HL-60 (cell line): ENCODE measurements at regions not wholly inside any gene's neighbourhood (a gene's known extent, or its start where the extent isn't known, plus 50 kb on each side); places are given as distances from the start of the nearest gene placed in this dataset.

Experiments
- DNase-seq, 2 experiments: peaks; one replicate each; pipeline ENCODE4 v3.0.0-alpha.2; 2010 to 2020; ENCODE audit warnings: low read depth in 1 of 2, low spot score in 1 of 2
- H3K27ac ChIP-seq: fragments of 250-450 bp; sonication (Bioruptor Pico); replicated peaks from 2 replicates; pipeline ENCODE4 v1.5.1; 2020; ENCODE audit warnings: mild to moderate bottlenecking, moderate library complexity
- H3K27me3 ChIP-seq: fragments of 250-450 bp; sonication (Bioruptor Pico); 2 replicates; pipeline ENCODE4 v1.5.1; 2021; ENCODE audit warnings: mild to moderate bottlenecking, moderate library complexity; ENCODE audit not compliant: insufficient read depth, poor library complexity, severe bottlenecking
- H3K4me3 ChIP-seq: replicated peaks from 2 replicates; pipeline ENCODE4 v1.5.1; 2011; ENCODE audit warnings: mild to moderate bottlenecking, control low read depth, low read length; ENCODE audit not compliant: insufficient read depth
- GABPA ChIP-seq: IDR thresholded peaks from 2 replicates; pipeline ENCODE4 v1.6.1; 2012; ENCODE audit warnings: low read depth
- POLR2AphosphoS5 ChIP-seq: IDR thresholded peaks from 2 replicates; pipeline ENCODE4 v1.6.1; 2012; ENCODE audit warnings: low read depth
- SPI1 ChIP-seq: IDR thresholded peaks from 2 replicates; pipeline ENCODE4 v1.6.1; 2012; ENCODE audit warnings: low read depth, mild to moderate bottlenecking, borderline replicate concordance
- TF ChIP-seq, protein P1 (sequence below): IDR thresholded peaks from one replicate; pipeline ENCODE4 v1.5.1; 2011; ENCODE audit warnings: low read length, control low read depth, inconsistent platforms; ENCODE audit not compliant: insufficient read depth
- TF ChIP-seq, protein P2 (sequence below): IDR thresholded peaks from 2 replicates; pipeline ENCODE4 v1.6.1; 2012; ENCODE audit warnings: low read depth; ENCODE audit not compliant: insufficient replicate concordance

DNA sequence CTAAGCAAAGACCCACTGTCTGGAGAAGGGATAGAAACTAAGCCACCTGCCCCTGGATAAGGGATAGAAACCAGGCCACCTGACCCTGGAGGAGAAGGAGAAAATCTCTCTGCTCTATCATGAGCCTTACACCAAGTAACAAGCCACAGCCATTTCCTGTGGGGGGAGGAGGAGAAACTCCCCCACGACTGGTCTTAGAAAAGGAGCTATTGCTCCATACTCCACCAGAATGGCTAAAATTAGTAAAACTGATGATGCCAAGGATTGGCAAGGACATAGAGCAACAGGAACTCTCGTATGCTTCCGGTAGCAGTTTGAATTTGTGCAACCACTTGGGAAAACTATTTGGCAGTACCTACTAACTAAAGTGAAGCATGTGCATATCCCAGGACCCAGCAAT lies 70.8 kb downstream of the ACTL7B start:
- DNase-seq: peak; percentile 82 to 89
- TF ChIP-seq POLR2AphosphoS5 (peak; percentile 76; the same call in 1 of the 2 replicates), SPI1 (no peak), GABPA (peak; percentile 17; the same call in 1 of the 2 replicates)
- Histone ChIP-seq H3K4me3 (no peak overlapping the region), H3K27ac (peak overlapping the region; percentile 69), H3K27me3 (no peaks in the 10 kb centered on the region)

DNA sequence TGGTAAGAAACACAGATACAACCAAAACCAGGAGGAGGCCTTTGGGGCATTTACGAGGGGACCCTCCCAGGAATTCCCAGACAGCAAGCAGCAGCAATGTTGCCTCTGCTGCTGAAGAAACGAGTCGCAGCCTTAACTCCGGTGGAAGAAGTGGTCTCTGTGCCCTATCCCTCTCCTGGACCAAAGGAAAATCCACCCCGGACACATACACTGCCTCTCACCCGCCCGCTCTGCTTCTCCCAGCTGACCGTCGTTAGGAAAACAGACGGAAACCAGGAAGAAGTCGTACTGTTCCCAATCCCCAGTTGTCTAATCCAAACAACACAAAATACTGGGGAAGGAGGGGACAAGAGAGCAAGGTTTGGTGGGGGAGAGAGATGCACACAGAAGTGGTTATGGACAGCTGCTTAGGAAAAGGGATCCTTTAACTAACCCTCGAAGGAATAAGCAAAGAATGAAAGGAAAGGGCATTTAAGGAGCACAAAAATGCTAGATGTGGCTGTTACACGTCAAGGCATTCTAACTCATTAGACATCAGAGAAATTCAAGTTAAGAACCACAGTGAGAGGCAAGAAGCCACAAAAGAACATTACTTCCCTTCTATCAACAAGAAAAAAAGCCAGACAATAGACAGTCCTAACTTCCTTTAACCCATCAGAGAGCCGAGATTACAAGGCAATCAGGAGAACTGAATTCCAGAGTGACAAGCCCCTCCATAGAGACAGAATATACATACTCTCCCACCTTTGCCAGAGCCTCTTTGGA lies 71.9 kb downstream of the ACTL7B start:
- no peak overlapping the region for H3K4me3 ChIP-seq
- peak in 1 of 2 experiments; percentile 17 for DNase-seq
- TF ChIP-seq GABPA: no peak
- TF ChIP-seq SPI1: 0 out of 2 replicates have a peak, but pooled peaks have one; percentile 5
- peak overlapping the region; percentile 28 for H3K27ac ChIP-seq
- H3K27me3 ChIP-seq: no peaks in the 10 kb centered on the region

DNA sequence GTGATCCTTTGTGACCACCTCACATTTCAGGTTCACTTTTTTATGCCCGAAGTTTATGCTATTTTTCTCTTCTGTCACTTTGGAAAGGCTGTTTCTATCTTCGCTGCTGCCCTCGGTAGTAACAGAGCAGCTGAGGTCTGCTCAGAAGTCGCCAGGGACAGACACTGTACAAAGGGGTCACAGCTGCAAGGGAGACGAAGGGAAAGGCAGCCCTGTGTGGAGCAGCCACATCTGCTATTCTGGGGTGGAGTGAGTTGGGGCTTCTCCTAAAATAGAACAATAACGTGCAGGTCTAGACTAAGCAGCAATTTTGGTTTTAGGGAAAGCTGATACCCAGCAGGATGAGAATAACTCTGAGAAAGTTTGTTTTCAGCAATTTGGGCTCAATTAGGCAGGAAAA lies 72.5 kb downstream of the ACTL7B start:
- DNase-seq: no peak
- H3K27ac ChIP-seq: no peak overlapping the region
- no peak overlapping the region for H3K4me3 ChIP-seq
- TF ChIP-seq, protein P1, sequence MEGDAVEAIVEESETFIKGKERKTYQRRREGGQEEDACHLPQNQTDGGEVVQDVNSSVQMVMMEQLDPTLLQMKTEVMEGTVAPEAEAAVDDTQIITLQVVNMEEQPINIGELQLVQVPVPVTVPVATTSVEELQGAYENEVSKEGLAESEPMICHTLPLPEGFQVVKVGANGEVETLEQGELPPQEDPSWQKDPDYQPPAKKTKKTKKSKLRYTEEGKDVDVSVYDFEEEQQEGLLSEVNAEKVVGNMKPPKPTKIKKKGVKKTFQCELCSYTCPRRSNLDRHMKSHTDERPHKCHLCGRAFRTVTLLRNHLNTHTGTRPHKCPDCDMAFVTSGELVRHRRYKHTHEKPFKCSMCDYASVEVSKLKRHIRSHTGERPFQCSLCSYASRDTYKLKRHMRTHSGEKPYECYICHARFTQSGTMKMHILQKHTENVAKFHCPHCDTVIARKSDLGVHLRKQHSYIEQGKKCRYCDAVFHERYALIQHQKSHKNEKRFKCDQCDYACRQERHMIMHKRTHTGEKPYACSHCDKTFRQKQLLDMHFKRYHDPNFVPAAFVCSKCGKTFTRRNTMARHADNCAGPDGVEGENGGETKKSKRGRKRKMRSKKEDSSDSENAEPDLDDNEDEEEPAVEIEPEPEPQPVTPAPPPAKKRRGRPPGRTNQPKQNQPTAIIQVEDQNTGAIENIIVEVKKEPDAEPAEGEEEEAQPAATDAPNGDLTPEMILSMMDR: no peak
- TF ChIP-seq, protein P2, sequence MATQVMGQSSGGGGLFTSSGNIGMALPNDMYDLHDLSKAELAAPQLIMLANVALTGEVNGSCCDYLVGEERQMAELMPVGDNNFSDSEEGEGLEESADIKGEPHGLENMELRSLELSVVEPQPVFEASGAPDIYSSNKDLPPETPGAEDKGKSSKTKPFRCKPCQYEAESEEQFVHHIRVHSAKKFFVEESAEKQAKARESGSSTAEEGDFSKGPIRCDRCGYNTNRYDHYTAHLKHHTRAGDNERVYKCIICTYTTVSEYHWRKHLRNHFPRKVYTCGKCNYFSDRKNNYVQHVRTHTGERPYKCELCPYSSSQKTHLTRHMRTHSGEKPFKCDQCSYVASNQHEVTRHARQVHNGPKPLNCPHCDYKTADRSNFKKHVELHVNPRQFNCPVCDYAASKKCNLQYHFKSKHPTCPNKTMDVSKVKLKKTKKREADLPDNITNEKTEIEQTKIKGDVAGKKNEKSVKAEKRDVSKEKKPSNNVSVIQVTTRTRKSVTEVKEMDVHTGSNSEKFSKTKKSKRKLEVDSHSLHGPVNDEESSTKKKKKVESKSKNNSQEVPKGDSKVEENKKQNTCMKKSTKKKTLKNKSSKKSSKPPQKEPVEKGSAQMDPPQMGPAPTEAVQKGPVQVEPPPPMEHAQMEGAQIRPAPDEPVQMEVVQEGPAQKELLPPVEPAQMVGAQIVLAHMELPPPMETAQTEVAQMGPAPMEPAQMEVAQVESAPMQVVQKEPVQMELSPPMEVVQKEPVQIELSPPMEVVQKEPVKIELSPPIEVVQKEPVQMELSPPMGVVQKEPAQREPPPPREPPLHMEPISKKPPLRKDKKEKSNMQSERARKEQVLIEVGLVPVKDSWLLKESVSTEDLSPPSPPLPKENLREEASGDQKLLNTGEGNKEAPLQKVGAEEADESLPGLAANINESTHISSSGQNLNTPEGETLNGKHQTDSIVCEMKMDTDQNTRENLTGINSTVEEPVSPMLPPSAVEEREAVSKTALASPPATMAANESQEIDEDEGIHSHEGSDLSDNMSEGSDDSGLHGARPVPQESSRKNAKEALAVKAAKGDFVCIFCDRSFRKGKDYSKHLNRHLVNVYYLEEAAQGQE: no peak
- no peaks in the 10 kb centered on the region for H3K27me3 ChIP-seq

DNA sequence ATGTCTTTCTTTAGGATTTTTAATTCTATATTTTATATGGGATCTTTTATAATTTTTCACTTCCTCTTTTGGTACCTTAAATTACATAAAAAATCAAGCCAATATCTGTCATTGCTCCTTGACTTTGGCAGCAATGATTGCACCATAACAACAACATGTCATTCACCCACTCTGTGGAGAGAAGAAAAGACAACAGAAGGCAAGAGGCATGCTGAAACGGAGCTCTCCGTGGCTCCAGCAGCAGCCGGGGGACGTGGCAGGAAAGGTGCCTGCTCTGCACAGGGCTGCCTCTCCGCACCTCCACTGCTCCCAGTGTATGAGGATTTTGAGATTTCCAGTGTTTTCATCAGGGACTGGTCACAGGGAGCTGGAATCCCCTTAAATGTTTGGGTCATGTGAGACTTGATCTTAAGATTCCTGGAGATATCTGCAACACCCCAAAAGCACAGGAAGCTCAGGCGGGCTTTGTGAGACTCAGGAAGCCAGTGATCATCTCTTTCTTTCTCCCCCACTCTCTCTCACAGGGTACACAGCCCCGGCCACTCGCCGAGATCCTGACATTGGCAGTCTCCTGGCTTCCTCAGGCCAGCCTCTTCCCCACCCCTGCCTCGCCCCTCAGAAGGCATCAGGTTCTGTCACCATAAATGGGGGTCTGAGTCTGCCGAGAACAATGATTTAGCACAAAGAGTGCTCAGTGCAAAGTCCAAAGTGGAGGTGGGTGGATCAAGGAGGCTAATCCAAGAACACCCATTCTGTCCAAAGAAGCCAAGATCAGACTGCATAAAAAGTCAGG lies 74.6 kb downstream of the ACTL7B start:
- Histone ChIP-seq H3K27ac (no peak overlapping the region), H3K27me3 (no peaks in the 10 kb centered on the region), H3K4me3 (no peak overlapping the region)
- peak; percentile 28 to 39 for DNase-seq
- TF ChIP-seq, protein P1: no peak
- no peak for TF ChIP-seq GABPA
- TF ChIP-seq, protein P2: no peak
- TF ChIP-seq SPI1: no peak; the same call in 1 of the 2 replicates
- TF ChIP-seq POLR2AphosphoS5: no peak
